GM23248 (cell line): ENCODE measurements at regions not wholly inside any gene's neighbourhood (a gene's known extent, or its start where the extent isn't known, plus 50 kb on each side); places are given as distances from the start of the nearest gene placed in this dataset.

ENCODE experiments used
- EZH2 ChIP-seq: fragments of 200-600 bp; sonication (generic); IDR thresholded peaks from 2 replicates; pipeline ENCODE4 v1.6.1; 2018; ENCODE audit warnings: antibody characterized with exemption, mild to moderate bottlenecking; ENCODE audit not compliant: insufficient read depth, poor library complexity, severe bottlenecking
- EZH2phosphoT487 ChIP-seq: fragments of 200-600 bp; sonication (generic); IDR thresholded peaks from 2 replicates; pipeline ENCODE4 v1.6.1; 2018; ENCODE audit warnings: antibody characterized with exemption, moderate library complexity, mild to moderate bottlenecking, low read depth; ENCODE audit not compliant: insufficient read depth

GRCh38 chr7:51732116-51732515 lies 415.5 kb upstream of the COBL start:
- TF ChIP-seq EZH2 (no peak), EZH2phosphoT487 (no peak)
